ENCODE measurements at regions not wholly inside any gene's neighbourhood (a gene's known extent, or its start where the extent isn't known, plus 50 kb on each side); places are given as distances from the start of the nearest gene placed in this dataset.

DNA sequence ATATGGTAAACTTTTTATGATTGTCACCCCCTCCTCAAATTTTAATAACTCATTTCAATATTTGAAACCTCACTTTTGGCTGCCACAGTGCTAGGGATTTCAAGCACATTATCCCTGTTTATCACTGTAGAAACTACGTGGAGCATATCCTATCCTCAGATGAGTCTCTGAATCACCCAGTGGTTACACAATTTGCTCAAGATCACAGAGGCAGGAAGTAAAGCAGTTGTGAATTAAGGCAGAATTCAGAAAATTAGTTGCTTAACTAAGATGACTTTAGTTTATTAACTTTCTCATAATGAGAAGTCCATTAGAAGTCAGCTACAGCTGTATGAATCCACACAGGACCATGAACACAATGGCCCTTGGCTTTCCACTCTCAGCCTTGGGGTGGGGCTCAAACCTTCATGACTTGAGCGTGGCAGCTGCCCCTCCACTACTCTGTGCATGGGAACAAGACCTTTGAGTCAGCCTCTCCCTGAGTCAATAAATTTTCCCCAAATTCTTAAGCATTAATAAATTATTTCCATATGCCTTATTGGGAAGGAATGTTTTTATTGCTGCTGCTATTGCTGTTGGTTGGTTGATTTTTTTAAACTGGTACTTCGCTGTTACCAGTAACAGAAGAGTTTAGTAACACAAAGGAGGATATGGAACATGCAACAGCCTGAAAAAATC, 369.0 kb downstream of the CBLN2 start:
- no peak for DNase-seq

DNA sequence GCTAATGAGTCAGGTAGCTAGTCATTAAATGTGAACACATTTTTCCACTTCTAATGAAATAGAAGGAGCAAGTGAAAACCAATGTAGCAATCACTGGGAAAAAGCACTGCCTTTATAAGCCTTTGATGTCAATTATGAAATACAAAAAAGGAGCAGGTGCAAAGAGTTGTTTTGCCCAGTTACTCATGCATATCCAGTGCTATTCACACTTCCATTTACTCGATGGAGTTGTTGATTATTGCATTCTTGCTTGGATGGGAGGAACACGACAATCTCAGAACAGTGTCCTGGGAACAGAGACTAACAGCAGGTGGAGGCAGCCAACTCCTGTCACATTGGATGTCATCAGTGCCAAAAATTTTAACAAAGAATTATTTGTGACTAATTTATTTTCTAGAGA, 372.5 kb downstream of the CBLN2 start:
- no peak for DNase-seq

DNA sequence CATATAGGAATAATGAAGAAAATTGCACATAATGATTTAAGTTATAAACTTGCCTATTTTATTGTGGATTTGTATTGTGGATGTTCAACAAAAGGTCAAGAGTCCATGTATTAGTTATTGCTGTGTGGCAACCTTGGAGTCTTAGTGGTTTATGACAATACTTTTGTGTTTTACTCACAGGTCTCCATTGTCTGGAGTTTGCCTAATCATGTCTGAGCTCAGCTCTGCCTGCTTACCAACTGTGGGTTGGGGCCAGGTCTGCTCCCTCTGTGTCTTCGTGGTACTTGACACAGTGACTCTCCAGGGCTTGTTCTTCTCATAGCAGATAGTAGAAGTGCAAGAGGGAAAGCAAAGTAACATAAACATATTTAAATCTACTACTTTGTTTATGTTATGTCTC, 382.5 kb downstream of the CBLN2 start:
- DNase-seq, result no peak

DNA sequence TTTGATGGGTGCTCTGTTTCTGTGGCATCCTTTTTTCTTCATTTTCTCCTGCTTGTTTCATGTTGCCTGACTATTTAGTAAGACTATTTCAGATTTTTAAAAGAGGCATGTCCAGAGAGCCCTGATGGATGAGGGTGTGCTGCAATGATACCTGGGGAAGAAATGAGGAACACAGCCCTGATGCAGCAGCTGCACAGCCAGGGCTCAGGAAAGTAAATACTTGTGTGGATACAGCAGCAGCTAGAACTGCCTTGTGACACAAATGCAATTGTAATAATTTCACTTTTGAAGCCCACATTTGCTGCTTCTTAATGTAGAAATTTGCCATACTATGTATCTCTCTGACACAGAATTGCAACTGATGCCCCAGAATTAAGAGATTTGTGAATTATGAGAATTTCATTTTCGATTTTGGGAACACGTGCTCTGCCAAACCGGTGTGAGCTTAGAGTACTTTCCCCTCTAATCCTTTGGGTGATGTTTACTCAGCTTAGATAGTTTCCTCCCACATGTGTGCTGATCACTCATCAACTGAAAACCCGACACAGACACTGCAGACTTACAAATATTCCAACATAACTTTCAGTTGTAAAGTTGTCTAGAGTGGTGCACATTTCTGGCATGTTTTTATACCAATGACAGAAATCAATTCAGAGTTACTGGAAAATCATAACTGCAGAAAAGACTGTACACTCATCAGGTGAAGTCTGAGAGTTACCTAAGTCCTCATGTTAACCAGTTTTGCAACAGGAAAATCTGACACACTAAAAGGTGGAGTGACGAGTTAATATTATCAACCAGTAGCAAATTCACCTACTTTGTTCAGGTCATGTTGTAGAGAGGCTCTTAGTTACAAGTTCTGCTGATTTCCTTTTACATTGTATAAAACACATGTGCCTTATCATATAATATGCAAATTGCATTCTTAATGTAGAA, 383.4 kb downstream of the CBLN2 start:
- DNase-seq, result no peak

DNA sequence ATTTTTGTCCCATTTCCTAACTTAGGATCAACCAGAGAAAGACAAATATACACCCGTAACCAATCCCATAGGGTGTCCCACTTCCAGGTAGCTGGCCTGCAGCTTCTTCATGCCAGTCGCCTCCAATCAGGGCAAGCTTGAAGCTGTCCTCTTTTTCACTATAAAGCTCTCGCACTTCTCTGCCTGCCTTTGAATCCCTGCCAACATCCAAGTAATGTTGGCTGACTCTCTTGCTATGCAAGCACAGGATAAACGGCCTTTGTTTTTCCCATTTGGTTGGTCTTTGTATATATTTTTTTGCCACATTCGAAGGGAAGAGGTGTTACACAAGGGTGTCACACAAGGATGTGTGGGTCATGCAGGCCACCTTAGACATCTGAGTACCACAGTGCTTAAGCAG, 388.8 kb downstream of the CBLN2 start:
- DNase-seq, result no peak

DNA sequence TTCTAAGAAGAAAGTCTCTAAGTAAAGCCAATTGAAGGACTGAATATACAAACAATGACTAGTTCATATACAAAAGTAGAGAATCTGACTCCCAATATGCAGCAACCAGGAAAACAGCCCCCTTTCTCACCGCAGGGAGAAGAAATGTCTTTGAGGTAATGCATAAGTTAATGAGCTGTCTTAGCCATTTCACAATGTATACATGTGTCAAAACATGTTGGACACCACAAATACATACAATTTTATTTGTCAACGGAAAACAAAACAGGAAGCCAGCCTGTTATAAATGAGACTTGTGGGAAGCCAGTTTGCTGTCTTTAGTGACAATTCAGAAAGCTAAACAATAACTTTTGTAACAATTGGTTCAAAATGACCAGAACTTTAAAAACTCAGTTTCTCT, 389.2 kb downstream of the CBLN2 start:
- DNase-seq, result no peak

DNA sequence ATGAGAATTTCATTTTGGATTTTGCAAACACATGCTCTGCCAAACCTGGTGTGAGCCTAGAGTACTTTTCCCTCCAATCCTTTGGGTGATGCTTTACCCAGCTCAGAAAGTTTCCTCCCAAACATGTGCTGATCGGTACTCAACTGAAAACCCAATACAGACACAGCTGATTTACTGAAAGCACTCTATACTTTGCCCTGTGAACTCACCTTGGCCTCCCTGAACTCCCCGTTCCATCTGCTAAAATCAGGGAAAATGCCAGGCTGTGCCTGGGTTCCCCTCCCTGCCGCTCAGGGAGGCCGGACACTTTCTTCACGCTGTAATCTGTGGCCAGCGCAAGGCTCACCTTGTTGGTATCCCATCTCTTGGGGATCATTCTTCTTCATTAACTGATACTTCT, 391.2 kb downstream of the CBLN2 start:
- DNase-seq, result no peak

DNA sequence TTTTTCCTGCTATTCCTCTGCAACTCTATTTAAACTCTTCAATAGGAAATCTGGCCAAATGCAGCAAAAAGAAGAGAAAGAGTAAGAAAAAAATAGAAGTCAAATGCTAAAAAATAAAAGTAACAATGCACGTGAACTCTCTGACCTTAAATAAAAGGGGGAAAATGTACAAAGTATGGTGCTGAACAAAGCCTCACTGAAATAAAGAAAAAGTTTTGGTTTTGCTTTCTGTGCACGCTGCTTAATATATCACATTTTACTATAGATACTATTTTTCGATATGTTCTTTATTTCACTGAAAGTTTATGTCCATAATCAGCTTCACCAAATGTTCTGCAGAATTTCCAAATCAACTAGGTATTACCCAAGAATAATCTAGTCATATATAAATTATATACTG, 396.3 kb downstream of the CBLN2 start:
- DNase-seq, result no peak

DNA sequence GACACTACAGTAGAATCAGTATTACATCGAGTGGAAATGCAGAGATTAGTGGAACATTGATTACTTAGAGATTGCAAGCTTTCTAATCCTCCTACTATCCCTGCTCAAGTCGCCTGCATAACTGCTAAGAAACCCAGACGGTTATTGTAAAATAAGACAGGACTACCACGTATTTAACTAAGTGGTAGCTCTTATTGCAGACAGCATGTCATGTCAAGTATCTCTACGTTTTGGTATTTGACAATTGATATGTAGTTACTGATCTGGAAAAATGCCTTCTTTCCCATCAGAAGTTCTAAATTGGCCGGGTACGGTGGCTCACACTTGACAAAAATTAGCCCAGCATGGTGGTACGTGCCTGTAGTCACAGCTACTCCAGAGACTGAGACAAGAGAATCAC, 404.1 kb downstream of the CBLN2 start:
- DNase-seq, result no peak

DNA sequence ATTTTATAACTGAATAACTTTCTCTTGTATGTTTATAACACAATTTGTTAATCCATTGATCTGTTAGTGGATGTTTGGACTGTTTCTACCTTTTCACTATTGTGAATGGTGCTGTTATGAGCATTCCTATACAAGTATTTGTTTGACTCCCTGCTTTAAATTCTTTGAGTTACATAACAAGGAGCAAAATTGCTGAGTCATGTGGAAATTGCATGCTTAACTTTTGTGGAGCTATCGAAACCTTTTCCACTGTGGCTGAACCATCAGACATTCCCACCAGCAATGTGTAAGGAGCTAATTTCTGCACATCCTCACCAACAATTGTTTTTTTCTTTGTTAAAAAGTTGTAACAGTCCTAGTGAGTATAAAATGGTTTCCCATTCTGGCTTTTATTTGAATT, 415.5 kb downstream of the CBLN2 start:
- peak; percentile 4 for DNase-seq

DNA sequence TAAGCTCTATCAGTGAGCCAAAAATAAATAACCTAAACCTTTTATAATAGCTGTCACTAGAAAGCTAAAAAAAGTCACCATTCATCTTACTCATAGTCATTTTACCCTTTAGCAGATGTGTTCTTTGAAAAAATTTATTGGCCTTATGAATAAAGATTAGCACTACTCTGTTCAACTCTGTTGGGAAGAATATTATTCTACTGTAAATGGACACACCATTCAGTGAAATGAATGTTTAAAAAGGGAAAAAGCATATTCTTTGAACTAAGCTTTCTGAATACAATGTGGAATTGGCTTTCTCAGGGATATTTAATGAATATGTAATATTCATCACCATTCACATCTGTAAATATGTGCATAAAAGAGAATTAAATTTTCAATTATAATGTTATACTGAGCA, 422.0 kb downstream of the CBLN2 start:
- DNase-seq, result no peak

DNA sequence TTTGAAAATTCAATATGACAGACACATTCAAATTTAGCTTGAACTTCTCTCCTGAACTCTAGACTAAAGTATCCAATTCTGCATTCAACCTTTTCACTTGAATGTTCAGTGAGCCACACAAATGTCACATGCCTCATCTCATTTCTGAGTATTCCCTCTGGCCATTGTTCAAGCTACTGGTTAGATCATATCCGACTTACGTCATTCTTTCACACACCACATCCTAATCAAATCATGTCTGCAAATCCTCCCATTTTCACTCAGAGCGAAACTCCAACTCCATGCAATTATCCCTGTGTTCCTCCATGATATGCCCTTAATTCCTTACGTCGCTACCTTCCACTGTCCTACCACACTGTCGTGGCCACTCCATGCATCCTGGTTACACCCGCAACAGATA, 425.1 kb downstream of the CBLN2 start:
- no peak for DNase-seq

DNA sequence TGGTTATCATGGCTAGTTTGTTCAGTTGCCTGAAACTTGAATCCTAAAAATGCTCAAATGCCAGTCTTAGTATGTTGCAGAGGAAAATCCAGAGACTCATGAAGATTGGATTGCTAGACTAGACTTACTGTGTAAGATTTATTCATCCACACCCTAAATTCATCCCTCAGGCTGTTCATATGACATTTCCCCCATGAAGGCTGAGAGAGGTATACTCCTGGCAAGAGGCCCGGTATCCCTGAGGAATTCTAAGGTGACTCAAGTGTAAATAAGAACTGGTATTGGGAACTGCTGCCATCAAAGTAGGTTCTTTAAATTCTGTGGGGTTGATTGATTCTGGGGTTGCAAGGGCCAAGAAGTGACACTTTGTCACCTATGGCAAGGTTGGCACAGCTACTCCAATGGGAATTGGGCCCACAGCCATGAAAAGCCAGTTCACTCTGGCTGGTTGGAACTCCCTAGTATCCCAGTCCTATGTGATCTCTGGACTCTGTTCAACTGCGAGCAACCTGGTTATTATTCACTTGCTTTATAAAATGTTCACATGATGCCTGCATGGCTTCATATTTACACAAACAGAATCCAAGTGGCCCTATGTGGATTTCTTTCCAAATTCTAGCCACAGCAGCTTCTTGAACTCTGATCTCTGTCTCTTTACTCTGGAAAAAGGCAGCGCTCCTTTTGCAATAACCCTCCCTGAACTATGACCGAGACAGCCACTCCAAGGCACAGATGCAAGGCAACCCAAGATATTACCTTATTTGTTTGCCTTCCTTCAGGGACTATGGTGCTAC, 429.1 kb downstream of the CBLN2 start:
- DNase-seq, result no peak

DNA sequence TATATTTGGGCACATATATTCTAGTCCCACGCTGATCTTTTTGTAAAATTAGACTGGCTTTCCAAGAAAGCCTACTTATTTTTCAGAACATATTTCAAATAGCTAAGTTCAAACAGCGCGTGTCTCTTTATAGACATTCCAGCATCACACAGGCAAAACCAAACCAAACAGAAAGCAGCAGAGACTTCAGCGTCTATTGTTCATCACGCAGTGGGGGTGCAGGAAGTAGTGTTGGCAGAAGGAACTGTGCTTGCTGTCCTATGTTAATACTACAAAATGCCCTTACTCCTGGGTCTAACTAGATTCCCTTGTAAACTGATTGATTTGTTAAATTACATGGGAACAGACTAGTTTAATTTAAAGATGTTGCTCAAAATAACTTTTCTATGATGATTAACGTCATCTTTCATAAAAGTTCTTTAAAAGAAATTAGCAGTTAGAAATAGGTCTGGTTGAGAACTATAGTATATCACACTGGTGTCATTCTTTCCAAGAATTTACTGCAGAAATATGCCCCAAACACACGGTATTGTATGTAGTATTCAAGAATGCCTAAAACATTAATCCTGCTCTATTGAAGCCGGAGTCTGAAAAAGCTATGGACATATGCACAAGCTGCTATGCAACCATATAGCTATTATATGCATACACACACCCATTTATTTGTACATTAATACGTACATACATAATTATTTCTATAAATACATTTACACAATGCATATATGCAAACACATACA, 436.3 kb downstream of the CBLN2 start:
- DNase-seq, result no peak

DNA sequence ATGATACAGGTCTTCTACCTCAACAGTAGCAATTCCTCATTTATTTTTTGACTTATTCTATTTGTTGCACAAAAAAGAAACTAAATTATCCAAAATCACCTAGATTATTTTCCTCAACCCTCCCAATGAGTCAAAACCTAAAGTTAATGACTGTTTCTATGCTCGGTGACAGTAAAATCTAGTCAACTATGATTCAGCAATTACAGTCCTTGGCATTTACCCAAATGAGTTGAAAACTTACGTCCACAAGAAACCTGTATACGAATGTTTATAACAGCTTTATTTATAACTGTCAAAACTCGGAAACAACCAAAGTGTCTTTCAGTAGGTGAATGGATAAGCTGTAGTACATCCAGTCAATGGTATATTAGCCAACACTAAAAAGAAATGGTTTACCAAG, 439.3 kb downstream of the CBLN2 start:
- DNase-seq, result no peak

DNA sequence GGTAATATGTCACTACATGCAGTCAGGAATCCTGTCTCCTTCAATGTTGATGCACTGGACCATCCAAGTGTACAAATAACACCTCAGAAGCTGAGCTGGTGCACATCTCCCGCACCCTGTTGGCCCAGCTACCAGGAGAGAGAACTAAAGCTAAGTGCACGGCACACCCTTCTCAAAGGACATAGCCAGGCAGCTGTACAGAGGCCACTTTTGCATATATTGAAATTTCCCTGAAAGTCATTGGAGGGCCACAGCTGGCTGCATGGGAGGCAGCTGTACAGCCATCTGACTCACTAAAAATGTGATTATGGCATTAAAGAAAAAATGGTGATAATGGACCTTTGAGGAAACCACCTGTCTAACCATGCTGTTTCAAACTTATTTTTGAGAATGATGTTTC, 441.7 kb downstream of the CBLN2 start:
- DNase-seq, result no peak

DNA sequence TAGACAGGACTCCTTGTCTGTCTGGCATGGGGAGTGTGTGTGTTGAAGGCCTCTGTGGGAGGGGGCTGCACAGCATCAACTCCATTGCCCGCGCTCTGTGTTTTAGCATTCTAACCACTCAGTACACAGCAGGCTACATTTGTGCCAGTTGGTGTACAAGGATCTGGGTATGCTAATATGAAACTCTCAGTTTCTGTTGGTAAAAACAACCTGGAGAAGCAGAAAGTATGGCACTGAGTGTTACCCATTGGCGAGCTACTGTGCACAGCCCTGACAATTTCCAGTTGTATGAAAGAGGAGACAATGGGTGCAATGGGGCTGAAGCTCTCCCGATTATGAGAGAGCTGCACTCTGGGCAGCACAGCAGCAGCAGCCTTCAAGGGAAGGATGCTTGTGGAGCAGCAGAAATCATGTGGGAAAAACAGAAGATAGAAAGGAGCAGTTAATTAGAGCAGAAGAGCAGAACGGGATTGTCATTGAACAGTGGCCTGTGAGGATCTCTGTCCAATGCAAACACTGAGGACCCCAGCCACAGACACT, 443.6 kb downstream of the CBLN2 start:
- no peak for DNase-seq

DNA sequence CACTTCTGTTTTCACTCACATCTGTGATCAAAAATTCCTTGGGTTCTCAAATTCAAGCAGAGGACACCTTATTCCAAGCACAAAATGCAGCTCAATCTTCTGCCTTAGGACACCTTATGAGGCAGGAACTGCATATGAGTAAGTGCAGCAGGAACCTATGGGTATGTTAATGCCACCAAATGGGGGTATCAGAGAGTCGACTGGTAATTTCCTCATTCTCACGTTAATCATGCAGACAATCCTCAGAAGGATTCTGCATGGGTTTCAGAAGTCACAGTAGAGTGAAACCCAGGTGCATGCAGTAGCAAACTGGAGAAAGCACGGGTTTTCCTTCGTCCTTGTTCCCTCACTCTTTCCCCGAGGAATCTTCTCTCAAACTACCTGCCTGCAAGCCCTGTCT, 452.8 kb downstream of the CBLN2 start:
- no peak for DNase-seq

DNA sequence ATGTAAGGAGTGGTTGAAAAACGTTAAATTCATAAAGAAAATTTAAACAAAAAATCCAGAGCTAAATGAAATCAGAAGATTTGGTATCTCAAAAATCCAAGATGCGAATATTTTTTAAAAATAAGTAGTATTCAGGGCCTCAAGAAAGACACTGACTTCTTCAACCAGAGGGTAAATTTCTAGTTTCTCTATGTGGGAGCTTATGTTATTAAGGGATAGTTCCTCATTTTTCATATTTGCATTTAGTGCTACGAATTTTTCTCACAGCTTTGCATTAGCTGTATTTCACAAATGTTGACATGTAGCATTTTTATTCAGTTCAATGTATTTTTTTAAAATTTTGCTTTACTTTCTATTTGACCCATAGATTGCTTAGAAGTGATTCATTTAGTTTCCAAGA, 454.7 kb downstream of the CBLN2 start:
- no peak for DNase-seq

DNA sequence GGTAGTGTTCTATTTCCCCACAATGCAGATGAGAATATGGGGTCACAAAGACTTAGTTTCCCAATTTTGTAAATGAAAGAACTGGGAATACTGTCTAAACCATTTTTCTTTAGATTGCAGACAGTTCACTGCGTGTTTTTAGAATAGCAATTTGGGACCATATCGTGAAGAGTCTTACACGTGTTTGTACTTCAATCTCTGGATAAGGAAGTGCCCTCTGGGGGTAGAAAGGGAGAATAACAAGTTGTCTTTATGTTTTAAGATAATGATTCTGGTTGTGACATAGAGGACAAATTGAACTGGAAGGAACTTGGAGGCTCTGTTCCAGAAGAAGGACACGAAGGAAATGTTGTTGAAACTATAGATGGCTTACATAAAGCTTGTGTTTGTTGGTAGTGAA, 457.7 kb downstream of the CBLN2 start:
- peak; percentile 65 for DNase-seq

DNA sequence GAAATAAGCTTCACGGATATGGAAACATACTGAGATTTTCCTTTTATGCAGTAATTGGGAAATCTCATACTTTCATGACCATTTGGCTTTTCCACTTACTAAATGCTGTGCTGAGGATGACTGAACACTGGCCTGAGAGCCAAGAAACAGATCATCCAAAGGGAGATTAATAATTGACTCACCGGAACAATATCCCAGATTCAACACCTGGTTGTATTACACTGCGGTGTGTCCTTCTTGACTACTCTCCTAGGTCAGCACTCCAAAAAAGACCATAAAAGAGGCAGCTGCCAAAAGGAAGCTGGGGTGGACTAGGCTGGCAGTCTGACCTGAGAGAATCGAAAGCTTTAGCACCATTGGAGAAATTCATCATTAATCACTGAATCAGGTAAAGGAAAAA, 469.1 kb downstream of the CBLN2 start:
- DNase-seq, result no peak

DNA sequence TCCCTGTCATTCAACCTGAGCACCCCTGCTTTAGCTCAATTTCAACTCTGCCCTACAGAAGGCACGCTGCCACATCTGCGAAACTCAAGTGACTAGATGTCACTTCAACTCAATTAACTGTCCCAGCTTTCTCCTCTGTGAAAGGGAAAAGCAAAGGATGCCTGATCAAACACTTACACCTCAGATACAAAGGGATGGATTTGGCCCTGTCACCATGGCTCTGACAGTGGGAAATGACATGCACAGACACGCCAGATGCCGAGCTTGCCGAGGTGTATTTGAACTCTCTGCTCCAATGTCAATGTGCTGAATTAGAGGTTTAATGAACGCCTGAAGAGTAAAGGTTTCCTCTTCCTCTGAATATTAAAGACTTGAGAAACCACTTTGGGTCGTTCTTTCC, 481.1 kb downstream of the CBLN2 start:
- DNase-seq, result no peak

DNA sequence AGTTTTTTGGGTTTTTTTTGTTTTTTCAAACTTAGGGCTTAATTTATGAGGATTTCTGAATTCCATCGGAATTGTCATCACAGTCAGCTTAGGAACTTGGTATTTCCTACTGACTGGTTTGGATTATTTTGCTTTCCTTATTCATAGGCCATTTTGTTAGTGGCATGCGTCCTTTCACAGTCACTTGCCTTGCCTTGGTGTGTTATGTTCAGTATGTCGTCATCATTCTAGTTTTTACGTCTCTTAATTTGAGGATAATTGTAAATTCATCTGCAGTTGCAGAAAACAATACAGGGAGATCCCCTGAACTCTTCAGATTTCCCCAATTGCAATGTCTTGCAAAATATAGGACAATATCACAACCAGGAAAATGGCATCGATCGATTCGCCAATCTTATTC, 485.3 kb downstream of the CBLN2 start:
- no peak for DNase-seq

All from hematopoietic multipotent progenitor cell treated with erythropoietin and hydrocortisone succinate and interleukin-3 and kit ligand, for 4 days (in vitro differentiated cells).